Psoas muscle (tissue), 7 donors: ENCODE measurements at regions not wholly inside any gene's neighbourhood (a gene's known extent, or its start where the extent isn't known, plus 50 kb on each side); places are given as distances from the start of the nearest gene placed in this dataset.

Experiments used
- ATAC-seq, 4 donors: fragments of 200-7000 bp; cut with Tn5 transposase; one replicate each; pipeline ENCODE4 v1.9.1; 2020; ENCODE audit warnings: moderate library complexity in 3 of 4, mild to moderate bottlenecking in 2 of 4
- DNase-seq, 2 donors: peaks; one replicate each; pipeline ENCODE4 v3.0.0-alpha.2; 2020
- H3K27ac ChIP-seq: fragments of 200-600 bp; one replicate; pipeline ENCODE4 v1.8.0; 2022
- H3K27me3 ChIP-seq, 3 donors: fragments of 200-600 bp in 1 of 3; one replicate each; pipeline versions ENCODE4 v1.6.1 to v1.8.0; 2013 to 2022; ENCODE audit warnings: low read length in 2 of 3, mild to moderate bottlenecking in 2 of 3, moderate library complexity in 1 of 3; ENCODE audit not compliant: insufficient read depth in 3 of 3
- H3K36me3 ChIP-seq, 2 donors: fragments of 200-600 bp in 1 of 2; one replicate each; pipeline versions ENCODE4 v1.6.1 to v1.8.0; 2013 to 2022; ENCODE audit warnings: low read depth in 1 of 2, mild to moderate bottlenecking in 1 of 2, moderate library complexity in 1 of 2; ENCODE audit not compliant: insufficient read depth in 1 of 2
- H3K4me1 ChIP-seq: fragments of 200-600 bp; one replicate; pipeline ENCODE4 v1.8.0; 2022
- H3K4me3 ChIP-seq: fragments of 200-600 bp; one replicate; pipeline ENCODE4 v1.8.0; 2022; ENCODE audit warnings: mild to moderate bottlenecking
- H3K9me3 ChIP-seq: fragments of 200-600 bp; one replicate; pipeline ENCODE4 v1.8.0; 2022
- WGBS, 3 donors: extraction: QIAGEN DNeasy Blood & Tissue Kit; methylation state at CpG; one replicate each; pipeline versions ENCODE4 v1.1.6 to v1.1.7; 2013; 5-methylcytosine and 5-hydroxymethylcytosine counted together
- intact Hi-C, 2 donors: fragments of 100-400 bp; cut with DNase I; formaldehyde crosslinking; loops; one replicate each; pipeline versions ENCODE4 v1.11.0 to v1.14.2; 2022
- TF ChIP-seq, protein P1 (sequence below): fragments of 200-600 bp; IDR thresholded peaks from one replicate; pipeline ENCODE4 v1.8.0; 2022; ENCODE audit warnings: antibody characterized with exemption
- donor health status: healthy with polysubstance abuse.
- donor health status: DM: no; HTN: no; CAD: no; lungs with moderate emphysema.
- donor health status: Bipolar disorder and iron deficiency.
- donor health status: healthy.
- donor health status: DM: yes; HTN: yes; CAD: no.
- donor health status: DM: no; HTN: no; CAD: no.
- donor health status: DM: yes; HTN: yes; CAD: no.

DNA sequence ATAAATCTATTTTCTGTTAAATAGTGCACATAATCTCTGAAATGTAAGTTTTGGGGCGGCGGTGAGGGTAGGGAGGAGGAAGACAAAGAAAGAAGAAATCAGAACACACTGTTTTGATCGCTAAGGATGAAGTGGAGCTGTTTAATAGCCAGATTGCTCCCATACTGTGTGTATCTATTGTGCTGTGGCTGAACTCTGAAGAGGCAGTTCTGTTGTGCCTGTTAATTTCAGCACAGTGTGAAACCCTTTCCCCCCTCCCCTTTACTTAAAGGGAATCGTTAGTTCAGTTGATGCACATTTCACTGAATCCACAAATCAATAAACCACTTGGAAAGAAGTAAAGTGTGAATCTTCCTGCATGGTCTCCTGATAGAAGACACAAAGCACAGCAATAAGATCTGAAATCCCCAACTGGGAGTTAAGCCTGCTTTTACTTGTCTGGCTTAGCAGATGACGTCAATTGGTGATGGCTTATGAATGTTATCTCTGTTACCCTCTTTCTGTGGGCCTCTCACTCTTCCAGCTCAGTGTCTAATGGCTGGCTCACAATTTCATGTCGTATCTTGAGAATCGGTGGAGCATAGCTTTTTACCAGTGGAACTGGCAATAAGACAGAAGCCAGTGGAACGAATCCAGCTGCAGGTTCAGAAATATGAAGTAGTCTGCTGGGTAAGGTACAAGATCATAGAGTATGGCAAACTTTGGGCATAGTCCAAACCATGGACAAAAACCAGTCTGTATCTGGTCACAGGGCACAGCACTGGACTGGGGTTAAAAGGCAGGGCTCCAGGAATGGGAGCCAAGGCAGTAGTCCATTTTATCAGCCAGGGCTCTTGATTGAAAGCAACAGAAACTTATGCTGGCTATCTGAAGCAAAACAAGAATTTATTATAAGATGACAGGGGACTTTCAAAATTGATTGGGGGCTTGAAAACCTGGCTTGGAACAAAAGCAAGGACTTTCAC lies 413.5 kb upstream of the SEL1L start:
- DNase-seq (no peak), ATAC-seq (no peak)
- Histone ChIP-seq H3K27ac (no peak overlapping the region), H3K4me3 (no peak overlapping the region), H3K9me3 (no peaks in the 10 kb centered on the region), H3K4me1 (no peaks in the 10 kb centered on the region), H3K27me3 (no peaks in the 10 kb centered on the region), H3K36me3 (no peaks in the 10 kb centered on the region)
- TF ChIP-seq, protein P1, sequence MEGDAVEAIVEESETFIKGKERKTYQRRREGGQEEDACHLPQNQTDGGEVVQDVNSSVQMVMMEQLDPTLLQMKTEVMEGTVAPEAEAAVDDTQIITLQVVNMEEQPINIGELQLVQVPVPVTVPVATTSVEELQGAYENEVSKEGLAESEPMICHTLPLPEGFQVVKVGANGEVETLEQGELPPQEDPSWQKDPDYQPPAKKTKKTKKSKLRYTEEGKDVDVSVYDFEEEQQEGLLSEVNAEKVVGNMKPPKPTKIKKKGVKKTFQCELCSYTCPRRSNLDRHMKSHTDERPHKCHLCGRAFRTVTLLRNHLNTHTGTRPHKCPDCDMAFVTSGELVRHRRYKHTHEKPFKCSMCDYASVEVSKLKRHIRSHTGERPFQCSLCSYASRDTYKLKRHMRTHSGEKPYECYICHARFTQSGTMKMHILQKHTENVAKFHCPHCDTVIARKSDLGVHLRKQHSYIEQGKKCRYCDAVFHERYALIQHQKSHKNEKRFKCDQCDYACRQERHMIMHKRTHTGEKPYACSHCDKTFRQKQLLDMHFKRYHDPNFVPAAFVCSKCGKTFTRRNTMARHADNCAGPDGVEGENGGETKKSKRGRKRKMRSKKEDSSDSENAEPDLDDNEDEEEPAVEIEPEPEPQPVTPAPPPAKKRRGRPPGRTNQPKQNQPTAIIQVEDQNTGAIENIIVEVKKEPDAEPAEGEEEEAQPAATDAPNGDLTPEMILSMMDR: no peak
- 39 to 54% (median 46%) methylated on average over 8 of the region's 8 CpGs for WGBS, 3 donors
- intact Hi-C loops: no loop called here

DNA sequence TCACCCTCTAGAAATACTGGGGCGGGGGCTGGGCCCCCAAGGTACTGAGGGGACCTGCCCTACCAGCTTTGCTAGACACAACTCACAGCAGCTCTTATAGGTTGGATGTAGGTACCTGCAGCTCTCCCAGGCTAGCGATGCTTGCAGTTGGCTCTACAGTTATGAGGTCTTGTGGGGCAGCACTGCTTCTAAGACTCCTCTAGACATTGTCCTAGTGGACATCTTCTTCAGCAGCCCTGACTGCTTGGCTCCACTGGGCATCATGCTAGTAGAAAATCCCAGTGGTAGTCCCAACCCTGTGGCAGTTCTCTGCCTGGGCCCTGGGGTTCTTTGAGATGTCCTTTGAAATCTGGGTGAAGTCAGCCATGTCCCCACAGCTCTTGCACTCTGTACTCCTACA lies 419.3 kb upstream of the SEL1L start:
- H3K4me1 ChIP-seq: no peaks in the 10 kb centered on the region
- no peak overlapping the region for H3K4me3 ChIP-seq
- no peaks in the 10 kb centered on the region for H3K36me3 ChIP-seq
- H3K9me3 ChIP-seq: no peaks in the 10 kb centered on the region
- no peaks in the 10 kb centered on the region for H3K27me3 ChIP-seq
- DNase-seq (no peak), ATAC-seq (no peak)
- TF ChIP-seq, protein P1: no peak
- 82 to 83% (median 83%) methylated on average over 2 of the region's 2 CpGs for WGBS, 3 donors
- H3K27ac ChIP-seq: no peak overlapping the region
- intact Hi-C loops: no loop called here

DNA sequence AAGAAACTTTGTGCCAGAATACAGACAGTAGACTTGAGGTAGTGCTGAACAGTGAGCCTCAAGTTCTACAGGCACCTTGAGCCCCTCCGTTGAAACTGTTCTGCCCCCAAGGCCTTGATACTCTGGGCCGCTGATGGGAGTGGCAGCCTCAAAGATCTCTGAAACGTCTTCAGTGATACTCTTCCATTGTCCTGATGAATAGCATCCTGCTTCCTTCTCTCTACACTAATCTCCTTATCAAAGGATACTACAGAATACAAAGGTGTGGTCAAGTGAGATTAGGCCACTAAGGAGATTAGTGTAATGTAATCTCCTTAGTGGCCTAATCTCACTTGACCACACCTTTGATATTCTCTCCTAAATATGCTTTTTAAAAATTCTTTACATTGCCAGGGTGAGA lies 419.8 kb upstream of the SEL1L start:
- H3K4me1 ChIP-seq: no peaks in the 10 kb centered on the region
- intact Hi-C loops: no loop called here

DNA sequence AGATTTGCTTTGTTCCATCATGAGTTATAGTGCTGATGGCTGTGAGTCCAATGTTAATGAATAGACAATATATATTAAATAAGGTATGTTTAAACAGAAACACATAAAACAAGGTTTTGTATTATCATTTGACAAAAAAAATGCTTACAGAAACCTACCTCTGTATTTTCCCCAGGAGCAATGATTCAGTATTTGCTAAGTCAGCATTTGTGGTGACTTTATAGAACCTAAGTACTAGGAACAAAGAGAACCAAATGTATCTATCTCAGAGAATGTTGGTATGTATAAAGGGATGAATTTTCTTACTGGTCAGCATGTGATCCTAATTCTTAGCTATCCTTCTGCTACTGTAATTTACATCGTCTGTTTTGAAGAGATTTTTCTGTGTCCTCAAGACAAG lies 421.5 kb upstream of the SEL1L start:
- H3K4me3 ChIP-seq: no peak overlapping the region
- intact Hi-C loops: no loop called here
- no peak overlapping the region for H3K27ac ChIP-seq
- ATAC-seq (no peak), DNase-seq (no peak)
- no peaks in the 10 kb centered on the region for H3K4me1 ChIP-seq
- H3K36me3 ChIP-seq: no peaks in the 10 kb centered on the region
- H3K27me3 ChIP-seq: no peaks in the 10 kb centered on the region
- 77 to 89% (median 84%) methylated on average over 1 of the region's 1 CpG for WGBS, 3 donors
- TF ChIP-seq, protein P1: no peak
- H3K9me3 ChIP-seq: no peaks in the 10 kb centered on the region

More for the DNA sequence above, 419.8 kb upstream of the SEL1L start:
- Histone ChIP-seq H3K27me3 (no peaks in the 10 kb centered on the region), H3K9me3 (no peaks in the 10 kb centered on the region), H3K36me3 (no peaks in the 10 kb centered on the region), H3K4me3 (no peak overlapping the region), H3K27ac (no peak overlapping the region)
- TF ChIP-seq, protein P1: no peak
- DNase-seq (no peak), ATAC-seq (no peak)
- 76 to 81% (median 80%) methylated on average over 3 of the region's 3 CpGs for WGBS, 3 donors
